ENCODE measurements at regions not wholly inside any gene's neighbourhood (a gene's known extent, or its start where the extent isn't known, plus 50 kb on each side); places are given as distances from the start of the nearest gene placed in this dataset.

GRCh38 chr1:222163895-222164294 is 384.0 kb downstream of the HHIPL2 start:
- WGBS, 3 donors = 39 to 65% (median 51%) methylated on average over 2 of the region's 2 CpGs
- no peak overlapping the region for H3K27ac ChIP-seq (ENCODE audit: low read depth, low read length)

GRCh38 chr1:222161676-222162075 is 386.2 kb downstream of the HHIPL2 start:
- no peak overlapping the region for H3K27ac ChIP-seq (ENCODE audit: low read depth, low read length)
- WGBS, 3 donors = 60 to 76% (median 74%) methylated on average over 3 of the region's 3 CpGs

- no peak overlapping the region for H3K27ac ChIP-seq (ENCODE audit: low read depth, low read length)
- 94 to 99% (median 95%) methylated on average over 1 of the region's 1 CpG for WGBS, 3 donors
Observed at GRCh38 chr1:222157612-222158011, 390.3 kb downstream of the HHIPL2 start.

GRCh38 chr1:222140206-222140605 is 398.3 kb upstream of the DUSP10 start:
- WGBS, 3 donors = 37 to 91% (median 75%) methylated on average over 1 of the region's 1 CpG
- no peak overlapping the region for H3K27ac ChIP-seq (ENCODE audit: low read depth, low read length)

- WGBS, 3 donors = 89 to 97% (median 96%) methylated on average over 15 of the region's 15 CpGs
- no peak overlapping the region for H3K27ac ChIP-seq (ENCODE audit: low read depth, low read length)
Observed at GRCh38 chr1:222138095-222138494, 396.2 kb upstream of the DUSP10 start.

GRCh38 chr1:222136869-222137268 is 395.0 kb upstream of the DUSP10 start:
- WGBS, 3 donors = 85 to 88% (median 86%) methylated on average over 1 of the region's 1 CpG
- no peak overlapping the region for H3K27ac ChIP-seq (ENCODE audit: low read depth, low read length)

GRCh38 chr1:222129041-222129440 is 387.2 kb upstream of the DUSP10 start:
- no peak overlapping the region for H3K27ac ChIP-seq (ENCODE audit: low read depth, low read length)

GRCh38 chr1:222127526-222128152 is 385.8 kb upstream of the DUSP10 start:
- 75 to 81% (median 78%) methylated on average over 3 of the region's 3 CpGs for WGBS, 3 donors

GRCh38 chr1:222127096-222127495 is 385.2 kb upstream of the DUSP10 start:
- H3K27ac ChIP-seq (ENCODE audit: low read depth, low read length) = no peak overlapping the region
- 45 to 84% (median 82%) methylated on average over 2 of the region's 2 CpGs for WGBS, 3 donors

More at GRCh38 chr1:222127526-222128152, 385.8 kb upstream of the DUSP10 start:
- H3K27ac ChIP-seq (ENCODE audit: low read depth, low read length) = no peak overlapping the region

GRCh38 chr1:222126052-222126451 is 384.2 kb upstream of the DUSP10 start:
- H3K27ac ChIP-seq (ENCODE audit: low read depth, low read length) = no peak overlapping the region
- 55 to 57% (median 56%) methylated on average over 4 of the region's 4 CpGs for WGBS, 3 donors

- H3K27ac ChIP-seq (ENCODE audit: low read depth, low read length) = no peak overlapping the region
- 33 to 60% (median 59%) methylated on average over 1 of the region's 1 CpG for WGBS, 3 donors
Observed at GRCh38 chr1:222124602-222125001, 382.7 kb upstream of the DUSP10 start.

GRCh38 chr1:222123111-222123510 is 381.2 kb upstream of the DUSP10 start:
- H3K27ac ChIP-seq (ENCODE audit: low read depth, low read length) = no peak overlapping the region
- 53 to 73% (median 60%) methylated on average over 2 of the region's 2 CpGs for WGBS, 3 donors

- WGBS, 3 donors = 72 to 94% (median 83%) methylated on average over 2 of the region's 2 CpGs
Observed at GRCh38 chr1:222117809-222118208, 375.9 kb upstream of the DUSP10 start.

GRCh38 chr1:222114536-222115156 is 372.8 kb upstream of the DUSP10 start:
- no peak overlapping the region for H3K27ac ChIP-seq (ENCODE audit: low read depth, low read length)
- 60 to 89% (median 86%) methylated on average over 3 of the region's 3 CpGs for WGBS, 3 donors

More at GRCh38 chr1:222117809-222118208, 375.9 kb upstream of the DUSP10 start:
- H3K27ac ChIP-seq (ENCODE audit: low read depth, low read length) = no peak overlapping the region

GRCh38 chr1:222109836-222110235 is 367.9 kb upstream of the DUSP10 start:
- 81 to 89% (median 82%) methylated on average over 4 of the region's 4 CpGs for WGBS, 3 donors
- no peak overlapping the region for H3K27ac ChIP-seq (ENCODE audit: low read depth, low read length)

GRCh38 chr1:222107975-222108374 is 366.1 kb upstream of the DUSP10 start:
- WGBS, 3 donors = 78 to 84% (median 79%) methylated on average over 4 of the region's 4 CpGs
- H3K27ac ChIP-seq (ENCODE audit: low read depth, low read length) = no peak overlapping the region

- H3K27ac ChIP-seq (ENCODE audit: low read depth, low read length) = no peak overlapping the region
- 90 to 93% (median 90%) methylated on average over 5 of the region's 5 CpGs for WGBS, 3 donors
Observed at GRCh38 chr1:222107267-222107666, 365.4 kb upstream of the DUSP10 start.

- 68 to 74% (median 73%) methylated on average over 5 of the region's 5 CpGs for WGBS, 3 donors
- H3K27ac ChIP-seq (ENCODE audit: low read depth, low read length) = no peak overlapping the region
Observed at GRCh38 chr1:222106377-222106776, 364.5 kb upstream of the DUSP10 start.

GRCh38 chr1:222105861-222106260 is 364.0 kb upstream of the DUSP10 start:
- 87 to 95% (median 91%) methylated on average over 4 of the region's 4 CpGs for WGBS, 3 donors
- H3K27ac ChIP-seq (ENCODE audit: low read depth, low read length) = no peak overlapping the region

GRCh38 chr1:222105393-222105737 is 363.5 kb upstream of the DUSP10 start:
- no peak overlapping the region for H3K27ac ChIP-seq (ENCODE audit: low read depth, low read length)
- 57 to 86% (median 73%) methylated on average over 1 of the region's 1 CpG for WGBS, 3 donors

Data from adipose tissue (tissue), 3 donors.